ENCODE measurements at regions not wholly inside any gene's neighbourhood (a gene's known extent, or its start where the extent isn't known, plus 50 kb on each side); places are given as distances from the start of the nearest gene placed in this dataset.

- TF ChIP-seq CTCF (IDR thresholded peaks at IDR 0.05) (no peak), POLR2A (IDR thresholded peaks at IDR 0.05) (no peak)
Measured at GRCh38 chr9:106322706-106323245, 540.2 kb upstream of the ZNF462 start.
